ENCODE measurements at regions not wholly inside any gene's neighbourhood (a gene's known extent, or its start where the extent isn't known, plus 50 kb on each side); places are given as distances from the start of the nearest gene placed in this dataset.
A peak's percentile ranks its signal among the peaks of the same experiment; 100 is the strongest.
"Not testable (repeated sequence)": the region's sequence is repeated elsewhere in the genome, so short reads cannot be mapped to it uniquely, and the experiment has no call there.

- intact Hi-C loops (cut with DNase I) = no loop called here
- no peak for DNase-seq
Observed at GRCh38 chr12:111276146-111276545, 92.7 kb downstream of the PHETA1 start.

- DNase-seq = peak in 7 of 10 donors; percentile 30 to 89 (median 37)
- intact Hi-C loops (cut with DNase I) = no loop called here
Observed at GRCh38 chr12:111275308-111275707, 93.6 kb downstream of the PHETA1 start.

GRCh38 chr12:111274777-111275176 lies 94.1 kb downstream of the PHETA1 start:
- intact Hi-C loops (cut with DNase I) = no loop called here
- no peak for DNase-seq

GRCh38 chr12:111271674-111272418 lies 97.0 kb downstream of the PHETA1 start:
- intact Hi-C loops (cut with DNase I) = no loop called here
- no peak for DNase-seq

- no peak for DNase-seq
- intact Hi-C loops (cut with DNase I) = no loop called here
Observed at GRCh38 chr12:111270774-111271173, 98.1 kb downstream of the PHETA1 start.

GRCh38 chr12:111270239-111270638 lies 98.7 kb downstream of the PHETA1 start:
- DNase-seq = no peak
- intact Hi-C loops (cut with DNase I) = no loop called here

- intact Hi-C loops (cut with DNase I) = no loop called here
- no peak for DNase-seq
Observed at GRCh38 chr12:111269718-111270117, 99.2 kb downstream of the PHETA1 start.

- no peak for DNase-seq
- intact Hi-C loops (cut with DNase I) = no loop called here
Observed at GRCh38 chr12:111268738-111269572, 99.9 kb downstream of the PHETA1 start.

GRCh38 chr12:111267144-111267543 lies 101.8 kb downstream of the PHETA1 start:
- intact Hi-C loops (cut with DNase I) = no loop called here
- peak in 1 of 10 donors; percentile 40 for DNase-seq

- intact Hi-C loops (cut with DNase I) = no loop called here
- peak in 1 of 10 donors; percentile 39 for DNase-seq
Observed at GRCh38 chr12:111261911-111262676, 106.8 kb downstream of the PHETA1 start.

- intact Hi-C loops (cut with DNase I) = no loop called here
- peak in 1 of 10 donors; percentile 36 for DNase-seq
Observed at GRCh38 chr12:111260732-111261131, 108.2 kb downstream of the PHETA1 start.

- intact Hi-C loops (cut with DNase I) = no loop called here
- no peak for DNase-seq
Observed at GRCh38 chr12:111259231-111259630, 109.7 kb downstream of the PHETA1 start.

- DNase-seq = peak in 2 of 10 donors; percentile 17 to 26
- intact Hi-C loops (cut with DNase I) = not testable (repeated sequence)
Observed at GRCh38 chr12:111258081-111258480, 110.8 kb downstream of the PHETA1 start.

GRCh38 chr12:111257435-111257902 lies 111.4 kb downstream of the PHETA1 start:
- DNase-seq = peak in 1 of 10 donors; percentile 13
- intact Hi-C loops (cut with DNase I) = no loop called here

- DNase-seq = peak in 2 of 10 donors; percentile 13 to 40
- intact Hi-C loops (cut with DNase I) = no loop called here
Observed at GRCh38 chr12:111256629-111257434, 112.1 kb downstream of the PHETA1 start.

- intact Hi-C loops (cut with DNase I) = no loop called here
- peak in 2 of 10 donors; percentile 67 to 80 for DNase-seq
Observed at GRCh38 chr12:111255261-111255660, 113.6 kb downstream of the PHETA1 start.

- intact Hi-C loops (cut with DNase I) = no loop called here
- peak in 1 of 10 donors; percentile 53 for DNase-seq
Observed at GRCh38 chr12:111254106-111254505, 114.8 kb downstream of the PHETA1 start.

- intact Hi-C loops (cut with DNase I) = no loop called here
- peak in 2 of 10 donors; percentile 9 to 53 for DNase-seq
Observed at GRCh38 chr12:111253213-111253612, 115.7 kb downstream of the PHETA1 start.

GRCh38 chr12:111251787-111252186 lies 117.1 kb downstream of the PHETA1 start:
- peak in 2 of 10 donors; percentile 24 to 37 for DNase-seq
- intact Hi-C loops (cut with DNase I) = no loop called here

Data from posterior cingulate gyrus (tissue), 11 donors.